ENCODE measurements at regions not wholly inside any gene's neighbourhood (a gene's known extent, or its start where the extent isn't known, plus 50 kb on each side); places are given as distances from the start of the nearest gene placed in this dataset.
"Not testable (repeated sequence)": the region's sequence is repeated elsewhere in the genome, so short reads cannot be mapped to it uniquely, and the experiment has no call there.

DNA sequence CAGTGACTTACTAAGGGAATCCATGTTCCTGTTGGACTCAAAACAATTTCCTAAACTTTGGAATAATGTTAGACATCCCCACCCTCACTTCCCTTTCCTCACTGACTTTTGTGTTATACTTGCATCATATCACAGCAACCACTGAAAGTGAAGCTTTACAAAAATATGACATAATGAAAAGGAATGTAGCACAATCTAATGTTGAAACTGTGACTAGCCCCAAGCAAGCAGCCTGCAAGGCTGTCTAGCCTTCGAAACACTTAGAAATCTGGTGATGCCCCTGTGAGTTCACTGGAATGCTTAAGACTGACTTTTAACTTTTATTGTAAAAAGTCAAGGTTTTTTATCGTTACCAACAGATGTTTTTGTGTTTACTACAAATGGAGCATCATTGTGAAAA lies 203.7 kb upstream of the ZNF385D start:
- Mint-ChIP-seq H3K36me3 (ENCODE audit: low read depth) (no peaks in the 10 kb centered on the region), H3K4me3 (no peak overlapping the region), H3K27ac (no peak overlapping the region)

DNA sequence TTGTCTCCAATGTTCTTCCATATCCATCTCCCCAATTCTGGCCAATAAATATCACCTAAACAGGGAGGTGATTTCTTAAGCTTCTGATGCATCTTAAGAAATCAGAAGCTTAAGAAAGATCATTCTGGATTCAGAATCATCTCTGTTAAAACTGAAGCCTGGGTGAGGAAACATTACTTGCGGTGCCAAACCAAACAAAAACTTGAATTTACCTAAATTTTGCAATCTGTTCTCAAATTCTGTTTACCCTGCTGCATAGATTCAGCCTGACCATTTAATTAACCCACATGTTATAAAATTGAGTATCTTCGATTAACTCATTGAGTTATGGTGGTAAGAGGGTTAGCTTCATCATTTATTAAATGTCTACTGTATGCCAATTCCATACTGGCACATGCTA lies 204.4 kb upstream of the ZNF385D start:
- TF ChIP-seq, protein P1, sequence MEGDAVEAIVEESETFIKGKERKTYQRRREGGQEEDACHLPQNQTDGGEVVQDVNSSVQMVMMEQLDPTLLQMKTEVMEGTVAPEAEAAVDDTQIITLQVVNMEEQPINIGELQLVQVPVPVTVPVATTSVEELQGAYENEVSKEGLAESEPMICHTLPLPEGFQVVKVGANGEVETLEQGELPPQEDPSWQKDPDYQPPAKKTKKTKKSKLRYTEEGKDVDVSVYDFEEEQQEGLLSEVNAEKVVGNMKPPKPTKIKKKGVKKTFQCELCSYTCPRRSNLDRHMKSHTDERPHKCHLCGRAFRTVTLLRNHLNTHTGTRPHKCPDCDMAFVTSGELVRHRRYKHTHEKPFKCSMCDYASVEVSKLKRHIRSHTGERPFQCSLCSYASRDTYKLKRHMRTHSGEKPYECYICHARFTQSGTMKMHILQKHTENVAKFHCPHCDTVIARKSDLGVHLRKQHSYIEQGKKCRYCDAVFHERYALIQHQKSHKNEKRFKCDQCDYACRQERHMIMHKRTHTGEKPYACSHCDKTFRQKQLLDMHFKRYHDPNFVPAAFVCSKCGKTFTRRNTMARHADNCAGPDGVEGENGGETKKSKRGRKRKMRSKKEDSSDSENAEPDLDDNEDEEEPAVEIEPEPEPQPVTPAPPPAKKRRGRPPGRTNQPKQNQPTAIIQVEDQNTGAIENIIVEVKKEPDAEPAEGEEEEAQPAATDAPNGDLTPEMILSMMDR (IDR thresholded peaks at IDR 0.05), result no peak
- Mint-ChIP-seq H3K27ac (no peak overlapping the region), H3K4me1 (no peaks in the 10 kb centered on the region), H3K27me3 (ENCODE audit: low read depth, poor library complexity) (no peaks in the 10 kb centered on the region), H3K9me3 (peaks cover 12% of the 10 kb centered on the region), H3K4me3 (no peak overlapping the region), H3K36me3 (ENCODE audit: low read depth) (no peaks in the 10 kb centered on the region)
- DNase-seq, result no peak

More for the DNA sequence above, 203.7 kb upstream of the ZNF385D start:
- no peaks in the 10 kb centered on the region for H3K27me3 Mint-ChIP-seq (ENCODE audit: low read depth, poor library complexity)
- TF ChIP-seq, protein P1 (IDR thresholded peaks at IDR 0.05), result no peak
- DNase-seq, result no peak
- H3K9me3 Mint-ChIP-seq, result peaks cover 16% of the 10 kb centered on the region
- no peaks in the 10 kb centered on the region for H3K4me1 Mint-ChIP-seq

DNA sequence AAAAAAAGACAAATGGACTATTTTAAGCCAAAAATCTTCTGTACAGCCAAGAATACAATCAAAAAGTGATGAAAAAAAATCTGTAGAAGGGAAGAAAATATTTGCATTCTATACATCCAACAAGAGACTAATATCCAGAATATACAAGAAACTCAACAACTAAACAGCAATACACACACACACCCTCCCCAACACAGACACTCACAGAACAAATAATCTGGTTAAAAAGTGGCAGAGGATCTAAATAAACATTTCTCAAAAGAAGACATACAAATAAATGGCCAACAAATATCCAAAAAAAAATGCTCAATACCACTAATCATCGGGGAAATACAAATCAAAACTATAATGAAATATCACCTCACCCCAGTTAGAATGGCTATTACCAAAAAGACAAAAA lies 209.0 kb upstream of the ZNF385D start:
- no peaks in the 10 kb centered on the region for H3K9me3 Mint-ChIP-seq
- H3K4me3 Mint-ChIP-seq, result no peak overlapping the region
- H3K27ac Mint-ChIP-seq, result no peak overlapping the region
- no peak for DNase-seq
- no peaks in the 10 kb centered on the region for H3K36me3 Mint-ChIP-seq (ENCODE audit: low read depth)
- TF ChIP-seq, protein P1 (IDR thresholded peaks at IDR 0.05), result no peak
- H3K4me1 Mint-ChIP-seq, result no peaks in the 10 kb centered on the region
- H3K27me3 Mint-ChIP-seq (ENCODE audit: low read depth, poor library complexity), result no peaks in the 10 kb centered on the region

DNA sequence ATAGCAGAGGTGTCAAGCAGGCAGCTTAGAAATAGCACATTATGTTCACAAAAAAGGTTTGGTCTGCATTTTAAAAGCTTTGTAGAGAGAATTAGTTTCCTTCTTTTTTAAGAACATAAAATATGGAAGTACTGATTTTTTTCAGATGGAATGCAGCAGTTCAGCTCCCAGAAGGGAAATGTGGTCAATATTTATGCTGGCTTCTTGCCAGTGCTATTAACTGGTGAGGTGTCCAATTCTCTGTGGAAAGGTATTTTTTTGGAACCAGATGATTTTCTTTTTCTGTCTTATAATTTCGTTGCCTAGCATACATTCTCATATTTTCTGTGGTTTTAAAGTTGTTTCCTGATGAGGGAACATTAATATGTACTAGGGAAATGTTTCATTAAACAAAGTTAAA lies 211.4 kb upstream of the ZNF385D start:
- Mint-ChIP-seq H3K36me3 (ENCODE audit: low read depth) (no peaks in the 10 kb centered on the region), H3K27ac (no peak overlapping the region), H3K4me3 (no peak overlapping the region), H3K27me3 (ENCODE audit: low read depth, poor library complexity) (no peaks in the 10 kb centered on the region), H3K4me1 (no peaks in the 10 kb centered on the region), H3K9me3 (no peaks in the 10 kb centered on the region)
- no peak for DNase-seq
- TF ChIP-seq, protein P1 (IDR thresholded peaks at IDR 0.05), result no peak

DNA sequence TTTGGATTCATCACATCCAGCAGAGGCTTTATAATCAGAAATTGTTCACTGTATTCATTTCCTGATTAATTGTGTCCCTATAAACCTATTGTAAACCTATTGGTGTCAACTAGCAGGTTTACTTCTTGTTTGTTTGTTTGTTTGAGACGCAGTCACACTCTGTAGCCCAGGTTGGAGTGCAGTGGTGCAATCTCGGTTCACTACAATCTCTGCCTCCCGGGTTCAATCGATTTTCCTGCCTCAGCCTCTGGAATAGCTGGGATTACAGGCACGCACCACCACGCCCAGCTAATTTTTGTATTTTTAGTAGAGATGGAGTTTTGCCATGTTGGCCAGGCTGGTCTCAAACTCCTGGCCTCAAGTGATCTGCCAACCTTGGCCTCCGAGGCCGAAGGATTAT lies 215.4 kb upstream of the ZNF385D start:
- H3K36me3 Mint-ChIP-seq (ENCODE audit: low read depth); H3K27me3 Mint-ChIP-seq (ENCODE audit: low read depth, poor library complexity); H3K4me3 Mint-ChIP-seq; H3K4me1 Mint-ChIP-seq; DNase-seq; H3K9me3 Mint-ChIP-seq; H3K27ac Mint-ChIP-seq: not testable (repeated sequence)

DNA sequence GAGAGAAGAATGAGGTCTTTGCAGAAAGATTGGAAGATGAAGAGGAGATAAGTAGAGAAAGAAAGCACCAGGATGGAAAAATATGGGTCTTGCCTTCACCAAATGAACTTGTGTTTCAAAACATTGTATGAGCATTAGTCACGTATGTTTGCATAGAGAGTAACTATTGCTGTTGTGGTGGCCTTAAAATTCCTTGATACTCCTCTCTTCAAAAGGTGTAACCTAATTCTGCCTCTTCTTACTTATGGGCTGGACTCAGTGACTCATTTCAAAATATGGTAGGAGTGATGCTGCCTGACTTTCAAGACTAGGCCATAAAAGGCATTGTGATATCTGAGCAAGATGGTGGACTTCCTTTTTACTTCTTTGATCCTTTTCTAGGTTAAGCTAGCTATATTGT lies 228.7 kb upstream of the ZNF385D start:
- Mint-ChIP-seq H3K4me1 (no peaks in the 10 kb centered on the region), H3K27me3 (ENCODE audit: low read depth, poor library complexity) (no peaks in the 10 kb centered on the region), H3K9me3 (peaks cover 16% of the 10 kb centered on the region), H3K27ac (no peak overlapping the region), H3K36me3 (ENCODE audit: low read depth) (peaks cover 4% of the 10 kb centered on the region), H3K4me3 (no peak overlapping the region)
- no peak for DNase-seq
- TF ChIP-seq, protein P1 (IDR thresholded peaks at IDR 0.05), result no peak

Data from nephron progenitor cell (in vitro differentiated cells).